Mesenchymal stem cell (in vitro differentiated cells and primary cell): ENCODE measurements at regions not wholly inside any gene's neighbourhood (a gene's known extent, or its start where the extent isn't known, plus 50 kb on each side); places are given as distances from the start of the nearest gene placed in this dataset.
"Not testable (repeated sequence)": the region's sequence is repeated elsewhere in the genome, so short reads cannot be mapped to it uniquely, and the experiment has no call there.

Experiments used
- DNase-seq: peaks from one replicate; pipeline ENCODE4 v3.0.0-alpha.2; 2013
- H2AFZ ChIP-seq: one replicate; pipeline ENCODE4 v1.6.1; 2013; ENCODE audit warnings: low read depth, mild to moderate bottlenecking, control low read depth, inconsistent platforms, low read length, moderate library complexity
- H2AK5ac ChIP-seq: 2 replicates; pipeline ENCODE4 v1.6.1; 2013; ENCODE audit warnings: low read length, moderate library complexity, mild to moderate bottlenecking, inconsistent platforms; ENCODE audit not compliant: severe bottlenecking
- H2BK120ac ChIP-seq: one replicate; pipeline ENCODE4 v1.6.1; 2013; ENCODE audit warnings: low read depth, mild to moderate bottlenecking, inconsistent platforms, low read length, moderate library complexity
- H2BK12ac ChIP-seq, 2 experiments: one replicate each; pipeline ENCODE4 v1.6.1; 2013; ENCODE audit warnings: inconsistent platforms in 2 of 2, low read length in 2 of 2, mild to moderate bottlenecking in 2 of 2, moderate library complexity in 2 of 2, control low read depth in 1 of 2
- H2BK15ac ChIP-seq: one replicate; pipeline ENCODE4 v1.6.1; 2013; ENCODE audit warnings: mild to moderate bottlenecking, low read depth, inconsistent platforms; ENCODE audit not compliant: poor library complexity, severe bottlenecking
- H2BK5ac ChIP-seq: 2 replicates; pipeline ENCODE4 v1.6.1; 2013; ENCODE audit warnings: low read depth, mild to moderate bottlenecking, low read length, control low read depth, inconsistent platforms; ENCODE audit not compliant: poor library complexity, severe bottlenecking
- H3K14ac ChIP-seq, 2 experiments: one replicate each; pipeline ENCODE4 v1.6.1; 2013; ENCODE audit warnings: inconsistent platforms in 2 of 2, low read length in 2 of 2, control low read depth in 1 of 2, mild to moderate bottlenecking in 1 of 2, moderate library complexity in 1 of 2
- H3K18ac ChIP-seq, 2 experiments: one replicate each; pipeline ENCODE4 v1.6.1; 2013; ENCODE audit warnings: inconsistent platforms in 2 of 2, low read length in 2 of 2, control low read depth in 1 of 2, low read depth in 1 of 2, mild to moderate bottlenecking in 1 of 2
- H3K23ac ChIP-seq, 2 experiments: one replicate each; pipeline ENCODE4 v1.6.1; 2013; ENCODE audit warnings: inconsistent platforms in 2 of 2, low read length in 2 of 2, mild to moderate bottlenecking in 2 of 2, moderate library complexity in 2 of 2, control low read depth in 1 of 2
- H3K27ac ChIP-seq: 2 replicates; pipeline ENCODE4 v1.5.1; 2013; ENCODE audit warnings: mild to moderate bottlenecking, moderate library complexity, low read length, control low read depth, inconsistent platforms; ENCODE audit not compliant: poor library complexity, severe bottlenecking
- H3K27me3 ChIP-seq, 2 experiments: 2 replicates each; pipeline versions ENCODE4 v1.6.1 to v1.7.0; 2013; ENCODE audit warnings: low read length in 2 of 2, mild to moderate bottlenecking in 2 of 2, moderate library complexity in 2 of 2, control low read depth in 1 of 2, inconsistent platforms in 1 of 2; ENCODE audit not compliant: control insufficient read depth in 1 of 2, insufficient read depth in 1 of 2
- H3K36me3 ChIP-seq, 2 experiments: 2 replicates each; pipeline versions ENCODE4 v1.6.1 to v1.7.0; 2013; ENCODE audit warnings: low read length in 2 of 2, control low read depth in 1 of 2, inconsistent platforms in 1 of 2, low read depth in 1 of 2, mild to moderate bottlenecking in 1 of 2; ENCODE audit not compliant: insufficient read depth in 2 of 2, control insufficient read depth in 1 of 2
- H3K4ac ChIP-seq, 2 experiments: one replicate each; pipeline ENCODE4 v1.6.1; 2013; ENCODE audit warnings: inconsistent platforms in 2 of 2, low read length in 2 of 2, mild to moderate bottlenecking in 2 of 2, moderate library complexity in 2 of 2, control low read depth in 1 of 2, low read depth in 1 of 2
- H3K4me1 ChIP-seq: 2 replicates; pipeline ENCODE4 v1.6.1; 2013; ENCODE audit warnings: low read depth, low read length, control low read depth; ENCODE audit not compliant: control insufficient read depth, insufficient read depth
- H3K4me2 ChIP-seq: 2 replicates; pipeline ENCODE4 v1.6.1; 2013; ENCODE audit warnings: low read length, mild to moderate bottlenecking, inconsistent platforms; ENCODE audit not compliant: poor library complexity, severe bottlenecking
- H3K4me3 ChIP-seq, 2 experiments: 2 replicates each; pipeline versions ENCODE4 v1.5.1 to v1.7.0; 2013; ENCODE audit warnings: low read length in 2 of 2, mild to moderate bottlenecking in 2 of 2, control low read depth in 1 of 2, low read depth in 1 of 2; ENCODE audit not compliant: insufficient read depth in 1 of 2
- H3K79me1 ChIP-seq: replicated peaks from 2 replicates; pipeline ENCODE4 v1.6.1; 2013; ENCODE audit warnings: mild to moderate bottlenecking, control low read depth, low read length, inconsistent platforms; ENCODE audit not compliant: poor library complexity, severe bottlenecking
- H3K9ac ChIP-seq: 2 replicates; pipeline ENCODE4 v1.7.0; 2013; ENCODE audit warnings: mild to moderate bottlenecking, low read length, moderate library complexity
- H3K9me3 ChIP-seq: 2 replicates; pipeline ENCODE4 v1.7.0; 2013; ENCODE audit warnings: mild to moderate bottlenecking, low read length; ENCODE audit not compliant: control insufficient read depth
- H4K8ac ChIP-seq: one replicate; pipeline ENCODE4 v1.6.1; 2013; ENCODE audit warnings: inconsistent platforms, mild to moderate bottlenecking, low read length, moderate library complexity
- H4K91ac ChIP-seq: one replicate; pipeline ENCODE4 v1.6.1; 2013; ENCODE audit warnings: mild to moderate bottlenecking, low read length, inconsistent platforms
- WGBS: methylation state at CpG from one replicate; pipeline ENCODE4 v1.1.7; 2013; ENCODE audit warnings: mixed read lengths; 5-methylcytosine and 5-hydroxymethylcytosine counted together

- H3K9me3 ChIP-seq, result peaks cover 11% of the 10 kb centered on the region
- no peak overlapping the region for H2AFZ ChIP-seq
- H2AK5ac ChIP-seq, result no peak overlapping the region
- H3K23ac ChIP-seq, result no peak overlapping the region
- H3K4me2 ChIP-seq, result no peak overlapping the region
- H3K4ac ChIP-seq, result no peak overlapping the region
- no peak overlapping the region for H3K18ac ChIP-seq
- no peak overlapping the region for H4K8ac ChIP-seq
- no peak overlapping the region for H3K4me3 ChIP-seq
- no peak overlapping the region for H4K91ac ChIP-seq
- H2BK5ac ChIP-seq, result no peak overlapping the region
- H3K36me3 ChIP-seq, result no peaks in the 10 kb centered on the region
- no peak for DNase-seq
- H3K27ac ChIP-seq, result no peak overlapping the region
- H2BK12ac ChIP-seq, result no peak overlapping the region
- no peak overlapping the region for H2BK120ac ChIP-seq
- WGBS, result 95% methylated on average over 3 of the region's 3 CpGs
- H3K4me1 ChIP-seq, result no peaks in the 10 kb centered on the region
- H3K79me1 ChIP-seq, result no peaks in the 10 kb centered on the region
- H2BK15ac ChIP-seq, result no peak overlapping the region
- no peak overlapping the region for H3K9ac ChIP-seq
- no peaks in the 10 kb centered on the region for H3K27me3 ChIP-seq
- H3K14ac ChIP-seq, result no peak overlapping the region
Observed at GRCh38 chr1:70827030-70827429, 220.6 kb downstream of the PTGER3 start.

DNA sequence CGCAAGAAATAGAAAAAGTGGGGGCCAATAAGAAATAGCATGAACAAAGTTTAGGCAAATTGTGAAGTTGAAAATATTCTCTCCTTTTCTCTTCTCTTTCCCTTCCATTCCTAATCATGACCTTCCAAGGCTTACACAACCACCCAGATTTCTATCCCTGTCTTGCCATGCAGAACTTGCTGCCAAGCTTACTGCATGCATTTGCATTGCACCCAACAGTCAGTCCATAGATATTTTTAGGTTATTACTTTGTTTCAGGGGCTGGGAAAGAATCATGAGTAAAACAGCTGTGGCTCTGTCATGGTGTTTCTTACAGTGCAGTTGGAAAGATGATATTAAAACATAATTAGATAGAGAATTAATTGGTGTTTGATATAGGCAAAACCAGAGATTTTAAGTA, 219.4 kb downstream of the PTGER3 start:
- H4K8ac ChIP-seq, result no peak overlapping the region
- no peak overlapping the region for H3K23ac ChIP-seq
- no peaks in the 10 kb centered on the region for H3K36me3 ChIP-seq
- no peak overlapping the region for H3K9ac ChIP-seq
- no peak overlapping the region for H3K18ac ChIP-seq
- no peaks in the 10 kb centered on the region for H3K27me3 ChIP-seq
- H2BK12ac ChIP-seq, result no peak overlapping the region
- H3K9me3 ChIP-seq, result peaks cover 17% of the 10 kb centered on the region
- no CpG with 5 or more reads among the region's 1 CpG for WGBS
- no peak overlapping the region for H3K4ac ChIP-seq
- no peak overlapping the region for H3K27ac ChIP-seq
- H2AK5ac ChIP-seq, result no peak overlapping the region
- H4K91ac ChIP-seq, result no peak overlapping the region
- H3K14ac ChIP-seq, result no peak overlapping the region
- H3K4me1 ChIP-seq, result no peaks in the 10 kb centered on the region
- H3K79me1 ChIP-seq, result no peaks in the 10 kb centered on the region
- no peak overlapping the region for H3K4me2 ChIP-seq
- H2BK15ac ChIP-seq, result no peak overlapping the region
- H3K4me3 ChIP-seq, result no peak overlapping the region
- no peak overlapping the region for H2BK5ac ChIP-seq
- H2AFZ ChIP-seq, result no peak overlapping the region
- no peak overlapping the region for H2BK120ac ChIP-seq
- no peak for DNase-seq

GRCh38 chr1:70834365-70834764, 213.3 kb downstream of the PTGER3 start:
- H2BK15ac ChIP-seq, H3K9ac ChIP-seq, H2AK5ac ChIP-seq, H4K8ac ChIP-seq, DNase-seq, H2BK12ac ChIP-seq, H3K18ac ChIP-seq, H3K23ac ChIP-seq, H3K14ac ChIP-seq, H2BK120ac ChIP-seq, H2BK5ac ChIP-seq, H3K4me2 ChIP-seq, H3K36me3 ChIP-seq, H3K79me1 ChIP-seq, H2AFZ ChIP-seq, H3K4me3 ChIP-seq, H3K4ac ChIP-seq, H4K91ac ChIP-seq, H3K27ac ChIP-seq, H3K27me3 ChIP-seq, H3K4me1 ChIP-seq: not testable (repeated sequence)
- H3K9me3 ChIP-seq, result peaks cover 19% of the 10 kb centered on the region
- WGBS, result no CpG with 5 or more reads among the region's 2 CpGs

DNA sequence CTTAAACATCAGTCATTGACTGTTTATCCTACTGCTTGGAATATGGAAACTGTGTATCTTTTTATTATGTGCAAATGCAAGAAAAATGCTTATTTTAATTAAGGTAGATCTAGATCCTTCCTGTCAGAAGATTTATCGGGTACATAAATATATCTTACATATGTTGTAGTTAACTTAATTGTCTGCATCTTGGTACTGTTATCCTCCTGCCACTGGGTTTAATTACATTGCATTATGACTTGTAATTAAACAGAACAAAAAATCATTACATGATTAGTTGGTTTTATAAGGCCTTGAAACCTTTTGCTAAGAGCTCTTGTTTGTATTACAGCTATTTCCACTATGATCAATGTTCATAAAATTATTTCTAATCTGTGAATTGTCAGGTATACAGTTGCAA, 211.2 kb downstream of the PTGER3 start:
- H3K27ac ChIP-seq, result no peak overlapping the region
- H3K9me3 ChIP-seq, result peaks cover 14% of the 10 kb centered on the region
- H3K23ac ChIP-seq, result no peak overlapping the region
- no peaks in the 10 kb centered on the region for H3K4me1 ChIP-seq
- no peak overlapping the region for H3K14ac ChIP-seq
- no peaks in the 10 kb centered on the region for H3K27me3 ChIP-seq
- no peak overlapping the region for H2AK5ac ChIP-seq
- no peak overlapping the region for H2BK15ac ChIP-seq
- H4K8ac ChIP-seq, result no peak overlapping the region
- no peak overlapping the region for H2BK120ac ChIP-seq
- no peak overlapping the region for H2BK12ac ChIP-seq
- no peak overlapping the region for H3K9ac ChIP-seq
- no peak for DNase-seq
- no peak overlapping the region for H3K4ac ChIP-seq
- WGBS, result no CpG with 5 or more reads among the region's 1 CpG
- H2AFZ ChIP-seq, result no peak overlapping the region
- H3K36me3 ChIP-seq, result no peaks in the 10 kb centered on the region
- no peak overlapping the region for H4K91ac ChIP-seq
- H3K18ac ChIP-seq, result no peak overlapping the region
- no peak overlapping the region for H3K4me2 ChIP-seq
- no peak overlapping the region for H2BK5ac ChIP-seq
- H3K4me3 ChIP-seq, result no peak overlapping the region
- no peaks in the 10 kb centered on the region for H3K79me1 ChIP-seq
